Activated CD4-positive, alpha-beta T cell treated with anti-CD3 and anti-CD28 coated beads, Interleukin-2, amount 10 ng/mL, durations not matched to agents 24 days and 14 days (primary cell): ENCODE measurements at regions not wholly inside any gene's neighbourhood (a gene's known extent, or its start where the extent isn't known, plus 50 kb on each side); places are given as distances from the start of the nearest gene placed in this dataset.
"Not testable (repeated sequence)": the region's sequence is repeated elsewhere in the genome, so short reads cannot be mapped to it uniquely, and the experiment has no call there.

Experiments
- DNase-seq: peaks from one replicate; pipeline ENCODE4 v3.0.0; 2022
- H3K27ac Mint-ChIP-seq: one replicate; pipeline ENCODE4 v1.8.0; 2022; ENCODE audit warnings: mild to moderate bottlenecking, mixed read lengths
- H3K27me3 Mint-ChIP-seq: one replicate; pipeline ENCODE4 v1.8.0; 2022; ENCODE audit warnings: mixed read lengths
- H3K36me3 Mint-ChIP-seq: one replicate; pipeline ENCODE4 v1.8.0; 2022; ENCODE audit warnings: low read depth, mild to moderate bottlenecking, mixed read lengths
- H3K4me1 Mint-ChIP-seq: one replicate; pipeline ENCODE4 v1.8.0; 2021; ENCODE audit warnings: mixed read lengths
- H3K4me3 Mint-ChIP-seq: one replicate; pipeline ENCODE4 v1.8.0; 2022; ENCODE audit warnings: mild to moderate bottlenecking, moderate library complexity, mixed read lengths
- H3K9me3 Mint-ChIP-seq: one replicate; pipeline ENCODE4 v1.8.0; 2021; ENCODE audit warnings: mixed read lengths
- intact Hi-C: fragments of 100-400 bp; cut with micrococcal nuclease; formaldehyde crosslinking; loops from one replicate; pipeline ENCODE4 v1.15.1; 2023

GRCh38 chr9:99485459-99485858, 263.4 kb downstream of the SEC61B start:
- DNase-seq: no peak
- intact Hi-C loops: no loop called here
- H3K36me3 Mint-ChIP-seq: no peaks in the 10 kb centered on the region
- peaks cover 3% of the 10 kb centered on the region for H3K9me3 Mint-ChIP-seq
- H3K4me1 Mint-ChIP-seq: no peaks in the 10 kb centered on the region
- peaks cover 25% of the 10 kb centered on the region for H3K27me3 Mint-ChIP-seq
- no peak overlapping the region for H3K4me3 Mint-ChIP-seq
- H3K27ac Mint-ChIP-seq: no peak overlapping the region

GRCh38 chr9:99486684-99487083, 264.6 kb downstream of the SEC61B start:
- no peak overlapping the region for H3K27ac Mint-ChIP-seq
- H3K27me3 Mint-ChIP-seq: peaks cover 28% of the 10 kb centered on the region
- intact Hi-C loops: no loop called here
- H3K4me3 Mint-ChIP-seq: no peak overlapping the region
- H3K9me3 Mint-ChIP-seq: no peaks in the 10 kb centered on the region
- DNase-seq: no peak
- no peaks in the 10 kb centered on the region for H3K36me3 Mint-ChIP-seq
- H3K4me1 Mint-ChIP-seq: peaks cover under 1% of the 10 kb centered on the region

- no peaks in the 10 kb centered on the region for H3K36me3 Mint-ChIP-seq
- H3K27ac Mint-ChIP-seq: no peak overlapping the region
- peaks cover 29% of the 10 kb centered on the region for H3K27me3 Mint-ChIP-seq
- intact Hi-C loops: no loop called here
- no peak overlapping the region for H3K4me3 Mint-ChIP-seq
- no peaks in the 10 kb centered on the region for H3K9me3 Mint-ChIP-seq
- DNase-seq: no peak
- peaks cover 3% of the 10 kb centered on the region for H3K4me1 Mint-ChIP-seq
Observed at GRCh38 chr9:99488131-99489059, 266.3 kb downstream of the SEC61B start.

GRCh38 chr9:99489060-99489413, 267.0 kb downstream of the SEC61B start:
- Mint-ChIP-seq H3K36me3 (no peaks in the 10 kb centered on the region), H3K4me3 (no peak overlapping the region), H3K27me3 (peaks cover 24% of the 10 kb centered on the region), H3K27ac (no peak overlapping the region), H3K4me1 (peaks cover 3% of the 10 kb centered on the region), H3K9me3 (no peaks in the 10 kb centered on the region)
- no peak for DNase-seq
- intact Hi-C loops: no loop called here

GRCh38 chr9:99490729-99491128, 268.6 kb downstream of the SEC61B start:
- Mint-ChIP-seq H3K9me3 (no peaks in the 10 kb centered on the region), H3K27me3 (peaks cover 24% of the 10 kb centered on the region), H3K36me3 (no peaks in the 10 kb centered on the region), H3K4me3 (no peak overlapping the region), H3K4me1 (peaks cover 3% of the 10 kb centered on the region), H3K27ac (no peak overlapping the region)
- intact Hi-C loops: no loop called here
- no peak for DNase-seq

- Mint-ChIP-seq H3K36me3 (no peaks in the 10 kb centered on the region), H3K9me3 (peaks cover 6% of the 10 kb centered on the region), H3K27me3 (peaks cover 25% of the 10 kb centered on the region), H3K27ac (no peak overlapping the region), H3K4me1 (peaks cover 3% of the 10 kb centered on the region), H3K4me3 (no peak overlapping the region)
- intact Hi-C loops: no loop called here
- DNase-seq: no peak
Observed at GRCh38 chr9:99491408-99492158, 269.5 kb downstream of the SEC61B start.

- Mint-ChIP-seq H3K27ac (no peak overlapping the region), H3K9me3 (peaks cover 11% of the 10 kb centered on the region)
- intact Hi-C loops: no loop called here
Observed at GRCh38 chr9:99497641-99498040, 275.6 kb downstream of the SEC61B start.

GRCh38 chr9:99498979-99499378, 276.9 kb downstream of the SEC61B start:
- H3K4me1 Mint-ChIP-seq, H3K36me3 Mint-ChIP-seq, H3K27ac Mint-ChIP-seq, DNase-seq, H3K4me3 Mint-ChIP-seq, H3K27me3 Mint-ChIP-seq, intact Hi-C loops: not testable (repeated sequence)
- H3K9me3 Mint-ChIP-seq: peaks cover 11% of the 10 kb centered on the region

More at GRCh38 chr9:99497641-99498040, 275.6 kb downstream of the SEC61B start:
- Mint-ChIP-seq H3K27me3 (peaks cover 8% of the 10 kb centered on the region), H3K4me1 (no peaks in the 10 kb centered on the region), H3K4me3 (no peak overlapping the region), H3K36me3 (no peaks in the 10 kb centered on the region)
- DNase-seq: no peak

- peaks cover 12% of the 10 kb centered on the region for H3K27me3 Mint-ChIP-seq
- H3K4me3 Mint-ChIP-seq: no peak overlapping the region
Observed at GRCh38 chr9:99505936-99506335, 283.9 kb downstream of the SEC61B start.

GRCh38 chr9:99506747-99507348, 284.8 kb downstream of the SEC61B start:
- H3K9me3 Mint-ChIP-seq: no peaks in the 10 kb centered on the region
- no peaks in the 10 kb centered on the region for H3K36me3 Mint-ChIP-seq
- DNase-seq: no peak
- peaks cover 12% of the 10 kb centered on the region for H3K27me3 Mint-ChIP-seq
- no peak overlapping the region for H3K27ac Mint-ChIP-seq
- H3K4me1 Mint-ChIP-seq: no peaks in the 10 kb centered on the region
- H3K4me3 Mint-ChIP-seq: no peak overlapping the region
- intact Hi-C loops: no loop called here

More at GRCh38 chr9:99505936-99506335, 283.9 kb downstream of the SEC61B start:
- Mint-ChIP-seq H3K36me3 (no peaks in the 10 kb centered on the region), H3K27ac (no peak overlapping the region), H3K4me1 (no peaks in the 10 kb centered on the region), H3K9me3 (no peaks in the 10 kb centered on the region)
- DNase-seq: no peak
- intact Hi-C loops: no loop called here

GRCh38 chr9:99509065-99509745, 287.1 kb downstream of the SEC61B start:
- Mint-ChIP-seq H3K4me1 (peaks cover 3% of the 10 kb centered on the region), H3K27me3 (peaks cover 12% of the 10 kb centered on the region), H3K4me3 (no peak overlapping the region), H3K27ac (no peak overlapping the region), H3K9me3 (no peaks in the 10 kb centered on the region), H3K36me3 (no peaks in the 10 kb centered on the region)
- no peak for DNase-seq
- intact Hi-C loops: no loop called here

GRCh38 chr9:99509900-99510535, 287.9 kb downstream of the SEC61B start:
- H3K4me1 Mint-ChIP-seq: peaks cover 3% of the 10 kb centered on the region
- no peak overlapping the region for H3K27ac Mint-ChIP-seq
- H3K4me3 Mint-ChIP-seq: no peak overlapping the region
- H3K27me3 Mint-ChIP-seq: peaks cover 12% of the 10 kb centered on the region
- H3K36me3 Mint-ChIP-seq: no peaks in the 10 kb centered on the region
- no peaks in the 10 kb centered on the region for H3K9me3 Mint-ChIP-seq
- intact Hi-C loops: loop anchor here (10.0 kb wide), 1 partner anchor 145 kb away; no protein-coding TSS in a partner anchor
- DNase-seq: no peak

- peaks cover 10% of the 10 kb centered on the region for H3K27me3 Mint-ChIP-seq
- peaks cover 7% of the 10 kb centered on the region for H3K4me1 Mint-ChIP-seq
- DNase-seq: peak; percentile 44
- no peak overlapping the region for H3K4me3 Mint-ChIP-seq
- intact Hi-C loops: loop anchor here (10.0 kb wide), 1 partner anchor 147 kb away; no protein-coding TSS in a partner anchor
- H3K27ac Mint-ChIP-seq: no peak overlapping the region
- no peaks in the 10 kb centered on the region for H3K9me3 Mint-ChIP-seq
- no peaks in the 10 kb centered on the region for H3K36me3 Mint-ChIP-seq
Observed at GRCh38 chr9:99511723-99512122, 289.6 kb downstream of the SEC61B start.
